Left kidney (tissue), 1 donor: ENCODE measurements at regions not wholly inside any gene's neighbourhood (a gene's known extent, or its start where the extent isn't known, plus 50 kb on each side); places are given as distances from the start of the nearest gene placed in this dataset.

Source experiments
- DNase-seq: peaks from one replicate; pipeline ENCODE4 v3.0.0-alpha.2; 2013

DNA sequence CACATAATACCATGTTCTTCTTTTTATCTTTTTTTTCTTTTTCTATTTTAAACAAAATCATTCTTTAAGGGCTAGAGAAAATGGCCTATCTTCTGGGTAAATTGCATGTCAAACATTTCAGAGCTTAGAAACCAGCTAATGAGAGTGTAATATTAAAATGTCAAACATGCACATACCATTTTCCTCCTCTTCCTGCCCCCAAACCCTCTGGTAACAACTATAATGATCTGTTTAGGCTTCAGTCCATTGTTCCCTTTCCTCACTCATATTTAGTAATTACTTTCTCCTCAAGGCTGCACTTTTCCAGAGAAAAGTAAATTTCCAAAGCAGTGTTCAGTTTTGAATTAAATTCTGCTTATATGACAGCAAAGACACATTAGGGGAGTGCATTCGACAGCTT, 224.3 kb upstream of the ROBO2 start:
- no peak for DNase-seq

DNA sequence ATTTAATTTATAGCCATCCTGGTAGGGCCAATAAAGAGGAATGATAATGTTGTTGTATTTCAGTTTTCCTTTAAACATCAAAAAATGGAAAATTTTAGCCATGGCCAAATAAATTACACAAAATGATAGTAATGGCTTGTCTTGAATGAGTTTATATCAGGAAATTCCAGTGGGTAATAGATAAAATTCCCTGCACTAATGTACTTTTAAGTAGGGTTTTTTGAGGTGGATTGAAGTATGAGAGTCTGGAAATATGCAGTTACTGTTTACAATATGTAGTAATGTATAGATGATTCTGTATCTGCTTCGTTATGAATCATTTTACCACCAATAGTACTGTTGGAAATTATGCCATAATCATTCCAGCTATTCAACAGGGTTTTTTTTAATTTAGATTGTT, 219.4 kb upstream of the ROBO2 start:
- no peak for DNase-seq

DNA sequence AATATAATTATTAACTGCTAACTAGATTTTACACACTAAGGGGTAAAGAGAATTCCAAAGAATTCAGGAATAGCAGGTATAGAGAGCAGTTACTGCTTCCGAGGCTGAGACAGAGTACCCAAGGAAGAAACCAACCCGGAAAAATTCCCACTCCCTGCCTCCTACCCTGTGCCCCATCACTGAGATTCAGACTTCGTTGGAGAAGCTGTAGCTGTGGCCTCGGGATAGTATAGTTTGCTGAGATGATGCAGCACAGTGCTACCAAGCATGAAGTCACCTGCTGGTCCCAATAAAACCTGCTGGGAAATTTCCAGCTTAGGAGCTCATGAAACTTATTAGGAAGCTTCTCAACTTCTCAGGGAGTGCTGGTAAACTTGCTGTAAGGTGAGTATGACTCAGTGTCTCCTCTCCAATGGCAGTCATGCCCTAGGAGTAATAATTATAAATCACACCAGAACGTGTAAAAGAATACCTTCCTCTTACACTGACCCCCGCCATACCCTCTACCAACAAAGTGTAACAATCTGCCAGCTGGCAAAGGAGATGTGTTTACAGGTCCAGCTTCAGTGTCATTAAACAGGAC, 215.2 kb upstream of the ROBO2 start:
- DNase-seq = peak; percentile 71

DNA sequence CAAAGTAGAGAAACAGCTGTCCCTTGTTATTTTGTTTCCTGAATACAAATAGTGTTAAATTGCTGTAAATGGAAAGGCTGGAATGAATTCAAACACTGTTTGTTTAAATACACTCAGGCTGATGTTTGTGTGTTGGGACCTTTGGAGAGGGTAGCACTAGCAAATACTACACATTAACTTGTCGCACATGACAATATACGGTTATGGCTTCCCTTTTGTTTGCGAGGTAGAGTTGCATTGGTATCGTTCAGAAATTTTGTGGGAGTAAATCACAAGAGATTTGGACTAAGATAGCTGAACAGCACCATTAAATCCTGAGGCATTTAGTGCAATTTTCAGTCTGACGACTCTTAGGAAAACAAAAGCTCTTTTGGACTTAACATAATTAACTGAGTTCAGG, 213.0 kb upstream of the ROBO2 start:
- DNase-seq = peak; percentile 74

DNA sequence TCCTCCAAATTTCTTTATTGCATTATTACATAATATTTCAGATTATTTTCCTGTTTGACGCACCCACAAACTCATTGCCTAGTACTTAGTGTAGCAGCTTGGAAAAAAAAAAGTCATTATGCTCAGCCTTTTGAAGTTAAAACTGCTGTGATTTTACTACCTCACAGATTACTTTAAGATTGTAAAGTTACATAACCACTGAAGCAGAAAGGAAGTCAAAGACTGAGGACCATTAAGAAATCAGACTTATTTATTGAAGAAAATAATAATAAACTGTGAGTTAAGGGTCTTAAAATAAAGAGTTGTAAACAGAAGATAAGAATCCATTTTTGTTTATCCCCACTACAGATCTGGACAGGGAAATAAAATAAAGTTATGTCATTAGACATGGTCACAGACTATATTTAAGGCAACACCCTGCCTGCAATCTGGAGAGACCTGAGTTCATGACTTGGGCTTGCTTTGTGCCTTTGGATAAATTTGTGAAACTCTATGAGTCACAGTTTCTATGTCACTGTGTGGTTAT, 212.1 kb upstream of the ROBO2 start:
- peak; percentile 47 for DNase-seq

DNA sequence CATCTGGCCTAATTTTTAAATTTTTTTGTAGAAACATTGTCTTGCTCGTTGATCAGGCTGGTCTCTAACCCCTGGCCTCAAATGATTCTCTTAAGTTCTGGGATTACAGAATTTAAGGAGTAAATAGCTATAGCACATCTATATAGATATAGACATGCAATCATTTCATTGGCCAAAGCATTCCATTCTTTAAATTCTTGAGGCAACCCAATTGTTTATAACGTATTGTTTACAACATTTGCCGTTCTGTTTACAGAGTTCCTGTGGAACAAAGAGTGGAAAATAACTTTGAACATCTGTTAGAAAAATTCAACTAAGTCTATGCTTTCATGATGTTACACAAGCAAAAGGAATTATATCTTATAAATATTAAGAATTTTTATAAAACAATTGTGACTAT, 205.2 kb upstream of the ROBO2 start:
- no peak for DNase-seq

DNA sequence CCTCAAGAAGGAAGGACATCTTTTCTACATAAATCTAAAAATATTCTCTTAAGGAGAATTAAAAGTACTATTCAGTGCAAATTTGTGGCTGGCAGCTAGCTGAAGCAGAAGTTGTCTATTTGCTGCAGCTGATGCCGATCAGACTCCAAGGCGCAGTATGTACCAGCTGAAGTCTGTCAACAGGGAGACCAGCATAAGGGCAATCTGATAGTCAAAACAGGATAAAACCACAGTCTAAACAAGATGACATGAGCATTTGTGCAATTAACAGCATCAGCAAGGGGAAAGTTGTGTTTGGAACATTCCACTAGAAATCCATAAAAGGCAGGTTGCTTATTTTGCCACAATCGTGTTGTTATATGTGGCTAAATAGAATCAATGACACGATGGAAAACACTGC, 198.2 kb upstream of the ROBO2 start:
- DNase-seq = no peak

DNA sequence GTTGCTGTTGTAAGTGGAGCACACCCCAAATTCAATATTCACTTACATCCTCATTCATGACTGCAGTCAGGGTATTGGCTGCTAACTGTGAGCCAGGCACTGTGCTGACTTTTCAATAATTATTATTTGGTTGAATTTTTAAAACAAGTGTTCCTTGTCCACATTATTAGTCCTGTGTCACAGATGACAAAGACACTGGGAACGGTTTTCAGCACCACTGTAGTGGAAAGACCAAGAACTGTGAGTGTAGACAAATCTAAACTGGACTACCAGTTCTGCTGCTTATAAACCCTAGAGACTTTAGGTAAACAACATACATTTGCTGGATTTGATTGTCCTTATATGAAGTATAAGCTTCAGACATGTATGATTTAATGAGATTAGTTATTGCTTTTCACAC, 197.7 kb upstream of the ROBO2 start:
- DNase-seq = no peak

DNA sequence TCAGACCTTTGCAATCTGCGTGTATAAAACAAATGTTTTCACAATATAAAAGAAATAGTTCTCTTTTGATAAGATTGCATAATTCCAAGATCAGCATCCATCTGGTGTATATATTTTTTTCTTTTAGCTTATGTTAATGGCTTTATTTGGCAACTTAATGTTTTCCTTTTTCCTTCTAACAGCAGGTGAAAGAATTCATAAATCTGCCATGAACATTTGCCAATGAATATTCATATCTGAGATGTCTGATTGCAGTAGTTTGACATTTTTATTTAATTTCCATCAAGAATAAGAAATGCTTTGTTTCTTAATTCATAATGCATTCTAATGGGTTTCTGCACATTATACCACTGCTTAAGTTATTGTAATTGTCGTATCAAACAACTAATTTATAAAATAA, 184.4 kb upstream of the ROBO2 start:
- no peak for DNase-seq

DNA sequence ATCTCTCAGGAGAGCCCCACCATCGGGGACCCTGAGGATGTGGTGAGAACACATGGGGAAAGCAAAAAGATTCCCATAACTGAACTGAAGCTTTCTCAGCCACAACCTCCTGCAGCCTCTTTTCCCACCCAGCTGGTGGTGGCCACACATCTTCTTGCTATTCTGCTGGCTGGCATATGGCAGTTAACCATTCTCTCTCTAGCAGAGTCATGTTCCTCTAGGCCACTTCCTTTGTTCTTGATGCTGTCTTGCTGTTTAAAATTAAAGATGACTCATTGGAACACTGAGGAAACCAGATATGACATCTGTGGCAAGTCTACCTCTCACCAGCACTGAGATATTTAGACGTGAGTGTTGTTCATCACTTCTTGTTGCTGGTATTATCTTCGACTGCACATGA, 180.3 kb upstream of the ROBO2 start:
- DNase-seq = no peak

DNA sequence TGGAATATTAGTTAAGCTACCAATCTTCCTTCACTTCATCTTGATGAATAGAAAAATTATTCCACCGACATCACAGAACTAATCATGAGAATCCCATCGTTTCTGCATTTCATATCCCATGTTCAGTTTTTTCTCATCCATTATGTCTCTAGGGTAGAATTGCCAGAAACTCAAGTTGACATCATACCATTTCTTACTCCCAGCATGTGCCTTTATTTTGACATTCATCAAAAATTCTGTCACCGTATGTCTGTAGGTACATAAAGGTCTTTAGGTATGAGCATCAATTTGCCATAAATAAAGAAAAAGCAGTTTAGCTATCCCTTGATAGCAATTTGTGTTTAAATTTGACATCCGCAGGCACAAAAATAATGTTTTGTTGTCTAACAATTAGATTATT, 175.5 kb upstream of the ROBO2 start:
- DNase-seq = no peak

DNA sequence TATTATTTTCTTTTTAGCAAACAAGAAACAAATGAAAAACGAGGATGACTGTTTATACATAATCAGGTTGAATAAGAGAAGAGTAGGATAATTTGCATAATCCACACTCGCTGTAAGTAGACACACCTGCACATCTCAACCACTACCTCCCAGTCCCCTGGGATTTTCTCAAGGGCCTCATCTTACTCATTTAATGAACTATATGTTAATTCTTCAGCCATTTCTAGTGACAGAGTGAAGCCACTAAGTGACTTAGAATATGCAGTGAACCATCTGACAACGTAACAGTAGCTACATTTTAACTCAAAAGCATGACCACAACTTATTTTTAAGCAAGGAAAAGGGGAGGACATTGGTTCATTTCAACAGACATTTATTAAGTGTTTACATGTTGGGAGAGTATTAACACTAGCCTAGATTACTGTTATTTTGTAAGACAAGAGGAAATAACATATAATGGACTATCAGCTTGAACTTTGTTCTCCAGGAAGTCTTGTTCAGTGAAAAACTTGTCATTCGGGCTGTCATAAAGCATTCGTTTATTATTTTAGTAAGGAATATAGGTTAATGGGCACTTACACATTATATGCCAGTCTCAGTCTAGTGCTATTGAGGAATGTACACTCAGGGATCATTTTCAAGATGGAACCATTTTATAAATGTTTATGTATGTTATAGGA, 173.0 kb upstream of the ROBO2 start:
- no peak for DNase-seq

DNA sequence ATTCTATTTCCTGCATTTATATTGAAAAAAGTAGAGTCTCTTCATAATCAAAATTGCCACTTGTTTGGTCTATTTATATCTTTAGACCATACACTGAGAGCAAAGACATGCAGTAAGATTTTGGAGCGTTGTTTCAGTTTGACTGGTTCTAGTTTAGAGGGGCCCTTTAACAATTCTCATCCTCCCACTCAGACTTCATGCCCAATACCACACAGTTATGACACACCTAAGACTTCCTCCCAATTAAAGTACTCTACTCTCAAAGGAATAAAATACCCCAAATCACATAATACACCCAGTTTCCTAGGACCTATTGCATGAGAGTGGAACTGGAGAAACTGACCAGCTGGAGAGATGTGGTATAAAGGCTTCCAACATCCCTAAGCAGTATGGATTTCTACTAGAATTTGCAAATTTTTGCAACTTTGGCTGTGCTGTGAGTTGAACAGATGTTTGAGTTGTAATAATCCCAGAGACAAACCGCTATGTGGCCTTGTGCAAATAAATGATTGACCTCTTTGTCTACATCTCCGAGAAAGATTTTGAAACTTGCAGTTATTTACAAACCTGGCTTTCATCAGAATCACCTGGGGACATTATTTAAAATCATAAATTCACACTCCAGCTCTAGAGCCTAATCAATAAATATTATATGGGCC, 170.0 kb upstream of the ROBO2 start:
- no peak for DNase-seq

DNA sequence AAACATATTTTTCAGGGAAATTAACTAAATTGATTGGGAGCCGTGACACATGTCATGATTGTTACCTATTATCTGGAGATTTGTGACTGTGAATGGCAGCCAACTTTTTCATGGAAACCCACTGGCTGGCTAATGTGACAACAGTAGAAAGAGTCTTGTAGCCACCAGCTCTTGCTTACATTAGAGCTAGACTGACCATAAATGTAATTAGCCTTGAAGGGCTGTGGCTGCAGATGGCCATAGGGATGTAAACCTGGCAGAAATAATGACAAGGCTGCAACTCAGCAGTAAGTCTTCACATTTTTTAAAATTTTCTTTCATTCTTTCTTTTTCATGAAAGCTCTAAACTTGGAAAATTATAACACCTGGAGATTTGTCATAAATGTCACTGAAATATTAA, 168.2 kb upstream of the ROBO2 start:
- no peak for DNase-seq

DNA sequence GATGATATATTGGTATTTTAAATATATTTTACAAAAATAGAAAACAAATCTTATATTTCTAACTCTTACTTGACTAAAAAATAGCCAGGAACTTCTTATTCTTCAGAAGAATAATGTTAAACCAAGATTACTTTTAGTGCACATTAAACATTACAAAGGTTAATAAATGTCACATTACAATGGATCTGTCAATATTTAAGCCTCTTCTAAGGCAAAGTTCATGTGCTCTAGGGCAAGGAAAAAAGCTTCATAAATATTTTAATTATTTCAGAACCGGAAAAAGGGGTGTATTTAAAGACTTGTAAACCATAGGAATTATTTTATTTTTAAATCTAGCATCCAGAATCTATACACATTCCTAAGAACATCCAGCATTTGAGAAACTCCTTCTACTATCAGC, 166.9 kb upstream of the ROBO2 start:
- DNase-seq = no peak

DNA sequence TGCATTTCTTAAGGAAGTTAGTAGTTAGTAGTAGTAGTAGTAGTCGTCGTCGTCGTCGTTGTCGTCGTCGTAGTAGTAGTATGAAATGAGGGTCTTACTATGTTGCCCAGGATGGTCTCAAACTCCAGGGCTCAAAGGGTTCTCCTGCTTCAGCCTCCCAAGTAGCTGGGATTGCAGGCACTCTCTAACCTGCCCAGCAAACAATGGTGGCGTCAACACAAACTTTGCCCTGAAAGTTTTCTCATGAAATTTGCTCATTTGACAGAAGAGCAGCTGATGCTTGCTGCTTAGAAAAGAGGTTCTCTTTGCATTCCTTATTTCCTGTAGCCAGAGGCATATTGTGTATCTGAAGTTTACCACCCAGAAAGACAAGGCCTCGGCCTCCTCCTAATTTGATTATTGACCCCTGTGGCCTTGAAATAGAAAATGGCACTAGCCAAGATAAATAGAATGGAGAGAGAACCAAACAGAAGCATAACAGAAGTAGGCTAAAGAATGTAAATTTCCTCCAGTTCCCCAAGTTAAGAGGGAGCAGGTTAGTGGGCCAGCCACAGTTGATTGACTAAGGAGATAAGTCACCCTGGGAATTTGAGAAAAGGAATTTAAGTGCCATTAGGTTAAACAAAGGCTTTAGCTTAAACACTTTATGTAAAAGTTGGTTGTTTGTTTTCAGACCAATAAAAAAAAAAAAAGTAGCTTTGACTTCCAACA, 166.2 kb upstream of the ROBO2 start:
- DNase-seq = peak; percentile 28

DNA sequence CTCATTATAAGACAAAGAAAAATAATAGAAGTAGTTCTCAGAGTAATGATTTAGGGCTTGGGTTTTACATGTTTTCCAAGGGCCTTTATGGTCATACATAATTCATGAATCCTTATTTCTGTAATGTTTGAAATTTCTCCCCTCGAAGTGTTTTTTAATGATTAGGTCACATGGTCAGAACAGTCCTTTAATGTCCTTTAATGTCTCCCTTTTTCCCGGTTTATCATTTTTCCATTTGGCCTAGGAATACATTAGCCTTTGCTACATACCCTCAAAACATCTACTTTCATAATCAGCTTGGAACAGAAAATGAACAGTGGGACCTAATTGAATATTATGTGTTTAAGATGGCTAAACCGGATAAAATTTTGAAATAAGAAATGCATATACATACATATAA, 159.9 kb upstream of the ROBO2 start:
- no peak for DNase-seq

DNA sequence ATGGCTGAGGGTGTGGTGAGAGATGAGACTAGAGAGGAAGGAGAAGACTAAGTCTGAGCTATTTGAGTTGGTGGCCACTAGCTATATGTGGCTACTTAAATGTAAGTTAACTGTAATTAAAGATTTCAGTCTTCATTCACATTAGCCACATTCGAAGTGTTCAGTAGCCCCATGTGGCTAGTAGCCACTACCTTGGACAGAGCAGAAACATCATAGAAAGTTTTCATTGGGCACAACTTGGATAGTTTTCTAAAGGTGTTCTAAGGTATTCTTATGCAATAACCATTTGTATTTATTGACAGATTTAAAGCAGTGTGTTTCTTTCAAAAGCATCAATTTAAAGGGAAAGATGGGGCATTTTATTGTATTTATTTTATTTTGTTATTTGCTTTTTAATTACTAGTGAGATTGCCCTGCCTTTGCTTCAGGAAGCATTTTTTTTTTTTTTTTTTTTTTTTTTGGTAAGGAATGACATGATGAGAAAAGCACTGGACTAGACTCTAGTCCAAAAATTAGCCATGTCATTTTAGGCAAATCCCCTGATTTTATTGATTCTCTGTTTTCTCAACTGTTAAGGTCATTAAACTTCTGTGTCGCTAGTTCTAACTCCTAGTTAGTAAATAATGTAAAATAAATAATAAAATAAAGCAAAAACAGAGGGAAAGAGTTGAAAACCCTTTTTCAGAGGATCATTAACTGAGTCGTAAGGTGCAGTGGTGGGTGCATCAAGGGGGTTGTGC, 153.0 kb upstream of the ROBO2 start:
- DNase-seq = no peak

DNA sequence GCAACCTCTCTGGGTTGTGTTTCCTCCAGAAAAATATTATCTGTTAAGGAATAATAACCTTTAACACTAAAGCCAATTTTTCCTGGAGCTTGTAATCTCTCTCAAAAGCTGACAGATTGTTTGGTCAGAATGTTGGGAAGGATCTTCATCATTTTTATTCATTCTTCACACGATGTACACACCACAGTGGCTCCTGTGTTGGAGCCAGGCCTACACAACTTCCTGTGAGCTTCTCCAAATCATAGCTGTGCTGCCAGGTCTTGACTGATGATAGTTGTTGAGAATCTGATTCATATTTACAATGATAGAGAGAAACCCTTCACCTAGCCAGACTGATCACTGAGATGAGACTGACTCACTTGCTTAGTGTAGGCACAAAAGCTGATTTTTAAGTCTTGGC, 151.0 kb upstream of the ROBO2 start:
- DNase-seq = no peak

DNA sequence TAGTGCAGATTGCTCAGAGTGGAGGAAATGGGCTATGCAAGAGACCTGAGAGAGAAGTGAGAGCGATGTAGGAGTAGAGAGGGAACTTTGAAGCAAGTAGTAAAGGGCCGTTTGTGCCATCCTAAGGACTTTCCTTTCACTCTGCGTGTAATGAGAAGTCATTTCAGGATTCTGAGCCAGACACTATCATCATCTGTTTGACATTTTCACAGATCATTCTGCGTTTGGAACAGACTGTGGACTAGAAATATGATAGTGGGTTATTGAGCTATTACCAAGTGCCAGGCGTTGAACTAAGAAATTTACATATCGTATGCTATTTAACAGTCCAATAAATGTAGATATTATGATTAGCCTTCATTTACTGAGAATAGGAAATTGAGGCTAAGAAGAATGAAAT, 150.0 kb upstream of the ROBO2 start:
- DNase-seq = no peak

DNA sequence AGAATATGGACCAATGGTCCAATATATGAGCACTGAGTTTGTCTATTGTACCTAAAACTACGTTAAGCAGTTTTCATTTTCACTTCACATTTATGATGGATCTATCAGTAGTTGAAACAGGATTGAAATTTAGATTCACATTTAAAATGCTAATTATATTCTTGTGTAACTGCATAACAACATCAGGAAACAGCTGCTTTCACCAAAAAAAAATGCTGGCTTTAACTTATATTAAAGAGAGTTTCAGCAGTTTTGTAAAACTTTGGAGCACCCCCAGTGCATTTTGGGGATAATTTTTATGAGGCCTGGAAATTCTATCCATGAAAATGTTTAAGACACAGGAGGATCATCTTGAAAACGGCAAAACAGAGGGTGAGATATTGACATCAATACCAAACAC, 142.8 kb upstream of the ROBO2 start:
- DNase-seq = no peak

DNA sequence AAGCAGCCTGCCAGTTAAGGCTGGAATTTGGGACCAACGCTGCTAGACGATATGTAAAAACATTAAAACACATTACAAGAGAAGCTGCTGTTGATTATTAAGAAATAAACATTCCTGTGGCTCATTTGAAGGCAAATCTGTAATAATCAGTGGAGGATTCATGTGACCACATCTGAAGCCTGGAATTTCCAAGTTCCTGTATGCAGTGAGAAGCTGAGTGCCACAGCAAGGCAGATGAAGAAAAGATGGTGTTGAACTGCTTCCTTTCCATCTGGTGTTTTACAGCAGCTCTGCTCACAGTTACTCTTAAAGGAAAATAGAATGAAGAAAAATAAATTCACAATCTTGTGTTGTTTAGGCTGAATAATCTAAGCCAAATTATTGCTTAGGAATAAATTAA, 139.3 kb upstream of the ROBO2 start:
- no peak for DNase-seq
